ENCODE measurements at regions not wholly inside any gene's neighbourhood (a gene's known extent, or its start where the extent isn't known, plus 50 kb on each side); places are given as distances from the start of the nearest gene placed in this dataset.

DNA sequence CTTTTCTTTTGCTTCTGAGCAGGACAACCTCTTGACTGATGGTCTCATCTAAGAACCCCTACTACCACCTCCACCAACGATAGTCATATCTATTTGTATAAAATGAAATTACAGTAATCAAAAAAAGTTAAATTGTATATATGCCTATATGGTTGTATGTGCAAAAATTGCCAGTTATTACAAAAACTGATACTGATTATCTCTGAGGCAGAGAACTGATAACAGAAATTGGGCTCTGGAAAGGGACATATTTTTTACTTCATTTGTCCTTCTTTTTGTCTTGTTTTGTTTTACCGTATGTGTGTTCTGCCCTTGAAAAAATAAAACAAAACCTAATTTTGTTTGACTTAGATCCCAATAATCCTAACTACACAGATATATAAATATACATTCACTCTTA lies 574.4 kb upstream of the NOX3 start:
- no peak overlapping the region for H3K4me3 ChIP-seq
- 86 to 90% (median 89%) methylated on average over 2 of the region's 2 CpGs for WGBS, 4 donors
- no peaks in the 10 kb centered on the region for H3K36me3 ChIP-seq
- H3K9me3 ChIP-seq, result peaks cover 0 to 28% (median 13%) of the 10 kb centered on the region in 12 donors
- intact Hi-C loops (cut with DNase I), result no loop called here
- H3K27ac ChIP-seq, result no peak overlapping the region
- H3K4me1 ChIP-seq, result peaks cover 0 to 3% (median 0%) of the 10 kb centered on the region in 12 donors
- TF ChIP-seq, protein P1, sequence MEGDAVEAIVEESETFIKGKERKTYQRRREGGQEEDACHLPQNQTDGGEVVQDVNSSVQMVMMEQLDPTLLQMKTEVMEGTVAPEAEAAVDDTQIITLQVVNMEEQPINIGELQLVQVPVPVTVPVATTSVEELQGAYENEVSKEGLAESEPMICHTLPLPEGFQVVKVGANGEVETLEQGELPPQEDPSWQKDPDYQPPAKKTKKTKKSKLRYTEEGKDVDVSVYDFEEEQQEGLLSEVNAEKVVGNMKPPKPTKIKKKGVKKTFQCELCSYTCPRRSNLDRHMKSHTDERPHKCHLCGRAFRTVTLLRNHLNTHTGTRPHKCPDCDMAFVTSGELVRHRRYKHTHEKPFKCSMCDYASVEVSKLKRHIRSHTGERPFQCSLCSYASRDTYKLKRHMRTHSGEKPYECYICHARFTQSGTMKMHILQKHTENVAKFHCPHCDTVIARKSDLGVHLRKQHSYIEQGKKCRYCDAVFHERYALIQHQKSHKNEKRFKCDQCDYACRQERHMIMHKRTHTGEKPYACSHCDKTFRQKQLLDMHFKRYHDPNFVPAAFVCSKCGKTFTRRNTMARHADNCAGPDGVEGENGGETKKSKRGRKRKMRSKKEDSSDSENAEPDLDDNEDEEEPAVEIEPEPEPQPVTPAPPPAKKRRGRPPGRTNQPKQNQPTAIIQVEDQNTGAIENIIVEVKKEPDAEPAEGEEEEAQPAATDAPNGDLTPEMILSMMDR (IDR thresholded peaks at IDR 0.05), result no peak
- TF ChIP-seq POLR2A (IDR thresholded peaks at IDR 0.05), result no peak
- no peaks in the 10 kb centered on the region for H3K27me3 ChIP-seq
- DNase-seq, result no peak
- no peak for ATAC-seq

DNA sequence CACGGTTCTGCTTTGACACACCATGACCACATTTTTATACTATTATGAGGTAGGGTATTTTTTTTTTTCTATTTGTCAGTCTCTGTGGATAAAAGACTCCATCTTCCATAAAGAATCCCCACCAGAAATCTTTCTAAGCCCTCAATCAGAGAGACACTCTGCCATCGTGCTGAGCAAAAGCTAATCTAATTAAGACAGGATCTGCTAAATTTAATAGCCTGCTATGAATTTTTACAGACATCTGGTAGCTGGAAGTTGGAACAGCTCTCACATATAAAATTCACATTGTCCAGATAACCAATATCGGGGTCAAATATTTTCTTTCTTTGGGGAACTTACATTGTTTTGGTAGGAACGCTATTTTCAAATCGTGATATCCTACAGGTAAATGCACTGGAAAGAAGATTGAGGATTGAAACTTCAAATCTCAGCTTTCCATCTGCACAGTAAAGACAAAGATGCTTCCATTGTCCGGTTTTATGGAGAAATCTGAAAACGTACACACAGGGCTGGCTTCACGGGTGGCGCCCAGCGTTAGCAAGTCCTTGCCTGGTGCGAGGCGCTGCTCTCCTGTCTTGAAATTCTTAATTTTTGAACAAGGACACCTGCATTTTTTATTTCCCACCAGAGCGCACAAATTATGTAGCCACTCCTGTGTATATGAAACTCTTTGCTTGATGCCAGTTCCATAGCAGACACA lies 573.8 kb upstream of the NOX3 start:
- no peak for ATAC-seq
- Histone ChIP-seq H3K9me3 (peaks cover 0 to 34% (median 19%) of the 10 kb centered on the region in 12 donors), H3K4me3 (no peak overlapping the region), H3K27me3 (no peaks in the 10 kb centered on the region), H3K4me1 (peaks cover 0 to 3% (median 0%) of the 10 kb centered on the region in 12 donors), H3K27ac (no peak overlapping the region), H3K36me3 (no peaks in the 10 kb centered on the region)
- WGBS, 4 donors, result 85 to 89% (median 88%) methylated on average over 13 of the region's 13 CpGs
- TF ChIP-seq, protein P1 (IDR thresholded peaks at IDR 0.05), result no peak
- no peak for TF ChIP-seq POLR2A (IDR thresholded peaks at IDR 0.05)
- intact Hi-C loops (cut with DNase I), result no loop called here
- DNase-seq, result no peak

DNA sequence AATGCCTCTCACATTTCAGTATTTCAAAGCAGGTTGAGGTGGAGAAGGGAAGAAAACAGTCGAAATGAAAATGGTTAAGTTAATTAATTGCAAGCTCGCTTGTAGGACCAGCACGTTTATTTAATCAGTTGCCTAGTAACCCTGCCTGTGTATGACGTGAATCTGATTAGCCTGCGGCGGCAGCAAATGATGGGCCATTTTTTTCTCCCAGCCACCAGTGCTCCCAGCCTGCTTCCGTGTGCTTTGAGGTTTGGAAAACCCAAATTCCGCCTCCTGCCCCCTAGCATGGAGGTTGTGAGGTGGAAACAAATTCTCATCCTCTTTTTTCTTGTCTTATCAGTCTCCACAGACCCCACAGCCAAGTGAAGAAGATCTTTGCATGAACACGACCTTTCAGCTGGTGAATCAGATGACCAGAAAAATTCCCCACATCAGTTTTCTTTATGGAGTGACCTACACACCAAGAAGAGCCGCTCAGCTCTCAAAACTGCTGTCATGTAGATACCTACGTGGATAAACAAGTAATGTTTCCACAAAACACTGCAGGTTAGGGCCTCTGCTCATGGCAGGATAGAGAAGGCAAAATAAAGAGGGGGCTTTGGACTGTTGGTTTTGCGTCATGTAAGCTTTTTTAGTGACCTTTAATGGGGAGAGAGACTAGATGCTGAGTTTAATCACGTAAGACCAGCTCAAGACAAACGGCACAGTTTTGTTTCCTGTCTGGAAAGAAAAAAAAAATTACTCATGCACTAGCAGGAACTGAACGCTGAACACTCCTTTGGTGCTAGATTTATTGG lies 572.9 kb upstream of the NOX3 start:
- no peak overlapping the region for H3K27ac ChIP-seq
- peaks cover 0 to 38% (median 21%) of the 10 kb centered on the region in 12 donors for H3K9me3 ChIP-seq
- intact Hi-C loops (cut with DNase I), result no loop called here
- H3K27me3 ChIP-seq, result no peaks in the 10 kb centered on the region
- DNase-seq (no peak), ATAC-seq (peak in 1 of 4 donors; percentile 26)
- TF ChIP-seq, protein P1 (IDR thresholded peaks at IDR 0.05), result no peak
- H3K36me3 ChIP-seq, result no peaks in the 10 kb centered on the region
- peaks cover 0 to 3% (median 0%) of the 10 kb centered on the region in 12 donors for H3K4me1 ChIP-seq
- 65 to 69% (median 67%) methylated on average over 15 of the region's 15 CpGs for WGBS, 4 donors
- H3K4me3 ChIP-seq, result no peak overlapping the region

DNA sequence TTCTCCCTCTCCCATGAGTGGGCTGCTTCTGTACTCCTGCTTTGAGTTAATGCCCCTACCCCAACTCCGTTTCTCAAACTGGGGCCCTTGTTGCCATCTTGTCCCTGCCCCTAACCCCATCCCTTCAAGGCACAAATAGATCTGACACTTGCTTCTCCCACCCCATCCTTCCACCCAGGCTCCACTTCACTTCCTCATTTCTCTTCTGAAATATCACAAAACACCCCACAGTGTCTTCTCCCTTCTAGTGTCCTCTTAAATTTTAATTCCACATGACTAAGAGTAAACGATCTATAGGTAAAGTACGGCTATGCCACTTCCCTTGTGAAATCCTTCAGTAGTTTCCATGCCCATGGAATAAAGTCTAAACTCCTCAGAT lies 571.6 kb upstream of the NOX3 start:
- H3K27ac ChIP-seq, result no peak overlapping the region
- DNase-seq (no peak), ATAC-seq (no peak)
- H3K9me3 ChIP-seq, result peaks cover 0 to 38% (median 15%) of the 10 kb centered on the region in 12 donors
- no peaks in the 10 kb centered on the region for H3K27me3 ChIP-seq
- intact Hi-C loops (cut with DNase I), result no loop called here
- peaks cover 0 to 3% (median 0%) of the 10 kb centered on the region in 12 donors for H3K4me1 ChIP-seq
- TF ChIP-seq, protein P1 (IDR thresholded peaks at IDR 0.05), result no peak
- TF ChIP-seq POLR2A (IDR thresholded peaks at IDR 0.05), result no peak
- no peak overlapping the region for H3K4me3 ChIP-seq
- no peaks in the 10 kb centered on the region for H3K36me3 ChIP-seq
- 69 to 80% (median 76%) methylated on average over 3 of the region's 3 CpGs for WGBS, 4 donors
